Testis (tissue), 2 donors: ENCODE measurements at regions not wholly inside any gene's neighbourhood (a gene's known extent, or its start where the extent isn't known, plus 50 kb on each side); places are given as distances from the start of the nearest gene placed in this dataset.

ENCODE experiments used
- DNase-seq: peaks from one replicate; pipeline ENCODE4 v3.0.0-alpha.2; 2019
- H3K27ac ChIP-seq, 2 donors: fragments of 200-600 bp; sonication (generic); one replicate each; pipeline ENCODE4 v1.5.1; 2019
- H3K27me3 ChIP-seq: fragments of 200-600 bp; sonication (generic); one replicate; pipeline ENCODE4 v1.5.1; 2019
- H3K36me3 ChIP-seq: fragments of 200-600 bp; sonication (generic); one replicate; pipeline ENCODE4 v1.5.1; 2017; ENCODE audit warnings: low read depth; ENCODE audit errors: missing control alignments
- H3K4me1 ChIP-seq: fragments of 200-600 bp; sonication (generic); one replicate; pipeline ENCODE4 v1.5.1; 2019
- H3K4me3 ChIP-seq, 2 donors: fragments of 200-600 bp; sonication (generic); one replicate each; pipeline ENCODE4 v1.5.1; 2017 to 2019
- H3K9me3 ChIP-seq: fragments of 200-600 bp; sonication (generic); one replicate; pipeline ENCODE4 v1.5.1; 2017
- POLR2A ChIP-seq: fragments of 450-650 bp; IDR thresholded peaks from one replicate; pipeline ENCODE4 v1.6.1; 2017; ENCODE audit warnings: antibody characterized with exemption, mild to moderate bottlenecking, moderate library complexity
- WGBS, 2 donors: methylation state at CpG; one replicate each; pipeline ENCODE4 v1.1.5; 2018; 5-methylcytosine and 5-hydroxymethylcytosine counted together
- intact Hi-C: fragments of 100-400 bp; cut with DNase I; formaldehyde crosslinking; loops from one replicate; pipeline ENCODE4 v1.15.1; 2023; ENCODE audit warnings: low total_unique reads
- TF ChIP-seq, protein P1 (sequence below), 3 experiments: fragments of 450-650 bp in 2 of 3; fragments of 200-600 bp in 1 of 3; sonication (generic) in 1 of 3; IDR thresholded peaks; one replicate each; pipeline ENCODE4 v1.5.1; 2016 to 2019; ENCODE audit warnings: antibody characterized with exemption in 3 of 3, mild to moderate bottlenecking in 2 of 3, moderate library complexity in 1 of 3

DNA sequence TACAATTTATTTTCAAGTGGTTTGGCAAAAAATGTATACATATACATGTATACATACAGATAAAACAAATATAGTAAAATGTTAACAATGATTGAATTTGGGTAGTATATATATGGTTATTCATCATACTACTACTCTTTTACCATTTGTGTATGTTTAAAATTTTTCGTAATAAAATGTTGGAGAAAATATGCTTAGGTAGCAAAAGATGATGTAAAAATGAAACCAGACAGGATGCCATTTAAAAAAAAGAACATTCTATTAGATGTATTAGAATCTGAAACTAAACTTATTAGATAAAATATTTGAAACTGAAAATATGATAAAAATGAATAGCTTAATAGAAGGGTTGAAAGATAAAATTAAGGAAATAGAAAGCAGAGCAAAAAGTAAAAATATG is 144.9 kb upstream of the FER start:
- Histone ChIP-seq H3K4me1 (no peaks in the 10 kb centered on the region), H3K27me3 (no peaks in the 10 kb centered on the region), H3K27ac (no peak overlapping the region), H3K9me3 (no peaks in the 10 kb centered on the region), H3K4me3 (no peak overlapping the region), H3K36me3 (no peaks in the 10 kb centered on the region)
- TF ChIP-seq, protein P1, sequence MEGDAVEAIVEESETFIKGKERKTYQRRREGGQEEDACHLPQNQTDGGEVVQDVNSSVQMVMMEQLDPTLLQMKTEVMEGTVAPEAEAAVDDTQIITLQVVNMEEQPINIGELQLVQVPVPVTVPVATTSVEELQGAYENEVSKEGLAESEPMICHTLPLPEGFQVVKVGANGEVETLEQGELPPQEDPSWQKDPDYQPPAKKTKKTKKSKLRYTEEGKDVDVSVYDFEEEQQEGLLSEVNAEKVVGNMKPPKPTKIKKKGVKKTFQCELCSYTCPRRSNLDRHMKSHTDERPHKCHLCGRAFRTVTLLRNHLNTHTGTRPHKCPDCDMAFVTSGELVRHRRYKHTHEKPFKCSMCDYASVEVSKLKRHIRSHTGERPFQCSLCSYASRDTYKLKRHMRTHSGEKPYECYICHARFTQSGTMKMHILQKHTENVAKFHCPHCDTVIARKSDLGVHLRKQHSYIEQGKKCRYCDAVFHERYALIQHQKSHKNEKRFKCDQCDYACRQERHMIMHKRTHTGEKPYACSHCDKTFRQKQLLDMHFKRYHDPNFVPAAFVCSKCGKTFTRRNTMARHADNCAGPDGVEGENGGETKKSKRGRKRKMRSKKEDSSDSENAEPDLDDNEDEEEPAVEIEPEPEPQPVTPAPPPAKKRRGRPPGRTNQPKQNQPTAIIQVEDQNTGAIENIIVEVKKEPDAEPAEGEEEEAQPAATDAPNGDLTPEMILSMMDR (IDR thresholded peaks at IDR 0.05), result no peak
- TF ChIP-seq POLR2A, result no peak
- DNase-seq, result no peak
- WGBS, 2 donors, result 37 to 78% methylated on average over 1 of the region's 1 CpG
- intact Hi-C loops, result no loop called here

DNA sequence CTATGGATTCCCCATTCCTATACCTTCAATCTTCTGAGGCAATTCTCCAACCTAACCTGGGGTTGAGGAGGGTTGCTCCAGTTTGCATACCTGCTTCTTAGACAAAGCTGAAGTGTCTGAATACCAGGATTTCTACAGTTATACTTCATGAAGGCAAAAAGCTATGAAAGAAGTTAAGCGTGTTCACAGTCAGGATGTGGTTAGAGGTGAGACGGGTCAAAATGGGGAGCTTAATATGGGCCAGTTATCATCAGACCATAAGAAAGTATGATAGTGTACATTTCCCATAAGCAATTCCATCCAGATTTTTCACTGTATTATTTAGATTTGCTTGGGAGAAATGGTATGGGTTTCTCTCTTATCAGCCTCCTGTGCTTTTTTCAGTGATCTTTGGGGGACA is 156.9 kb upstream of the FER start:
- WGBS, 2 donors, result 82 to 93% methylated on average over 2 of the region's 2 CpGs

DNA sequence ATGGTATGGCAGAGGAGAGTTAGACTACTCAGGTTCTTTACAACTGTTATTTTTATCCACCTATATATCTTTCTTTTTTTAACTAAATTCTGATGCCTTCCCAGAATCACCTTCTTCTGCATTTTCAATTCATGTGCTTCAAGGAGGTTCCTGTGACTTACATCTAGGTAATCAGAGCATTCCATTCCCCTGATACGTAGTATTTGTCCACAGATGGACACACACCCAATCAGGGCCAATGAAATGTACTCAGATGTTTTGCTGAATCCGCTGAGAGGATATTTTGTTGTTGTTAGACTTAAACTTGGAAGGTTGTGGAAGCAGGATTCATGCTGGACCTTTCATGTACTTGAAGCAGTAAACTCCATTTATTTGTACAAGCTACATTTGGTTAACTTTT is 159.4 kb upstream of the FER start:
- no peak overlapping the region for H3K4me3 ChIP-seq
- intact Hi-C loops, result no loop called here
- no peaks in the 10 kb centered on the region for H3K4me1 ChIP-seq
- H3K36me3 ChIP-seq, result no peaks in the 10 kb centered on the region
- H3K27ac ChIP-seq, result no peak overlapping the region
- H3K27me3 ChIP-seq, result no peaks in the 10 kb centered on the region
- TF ChIP-seq, protein P1 (IDR thresholded peaks at IDR 0.05), result no peak
- no peak for TF ChIP-seq POLR2A
- DNase-seq, result no peak
- WGBS, 2 donors, result 92 to 98% methylated on average over 2 of the region's 2 CpGs
- H3K9me3 ChIP-seq, result no peaks in the 10 kb centered on the region

More for the DNA sequence above, 156.9 kb upstream of the FER start:
- no peaks in the 10 kb centered on the region for H3K9me3 ChIP-seq
- intact Hi-C loops, result no loop called here
- no peak overlapping the region for H3K4me3 ChIP-seq
- no peak overlapping the region for H3K27ac ChIP-seq
- no peak for DNase-seq
- H3K27me3 ChIP-seq, result no peaks in the 10 kb centered on the region
- TF ChIP-seq POLR2A, result no peak
- TF ChIP-seq, protein P1 (IDR thresholded peaks at IDR 0.05), result no peak
- H3K36me3 ChIP-seq, result no peaks in the 10 kb centered on the region
- H3K4me1 ChIP-seq, result no peaks in the 10 kb centered on the region

DNA sequence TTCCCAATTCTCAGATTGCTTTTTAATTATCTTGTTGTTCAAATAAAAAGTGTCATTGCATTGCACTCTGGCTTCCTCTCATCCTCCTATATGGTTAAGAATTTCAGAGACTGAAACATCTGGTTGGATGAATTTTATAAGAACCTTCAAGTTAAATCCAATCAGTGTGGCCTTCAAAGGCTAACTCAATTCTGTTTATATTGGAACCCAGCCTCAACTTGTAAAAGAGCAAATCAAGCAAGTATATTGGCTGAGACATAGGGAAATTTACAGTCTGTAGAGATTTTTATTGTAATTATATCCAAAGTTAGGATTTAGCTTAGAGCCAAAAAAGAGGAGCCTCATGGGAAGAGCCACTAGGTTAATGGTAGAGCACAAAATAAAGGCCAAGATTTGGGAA is 159.9 kb upstream of the FER start:
- Histone ChIP-seq H3K27ac (no peak overlapping the region), H3K9me3 (no peaks in the 10 kb centered on the region), H3K27me3 (no peaks in the 10 kb centered on the region), H3K4me1 (no peaks in the 10 kb centered on the region), H3K4me3 (no peak overlapping the region), H3K36me3 (no peaks in the 10 kb centered on the region)
- intact Hi-C loops, result no loop called here
- TF ChIP-seq, protein P1 (IDR thresholded peaks at IDR 0.05), result no peak
- no peak for TF ChIP-seq POLR2A
- no peak for DNase-seq

DNA sequence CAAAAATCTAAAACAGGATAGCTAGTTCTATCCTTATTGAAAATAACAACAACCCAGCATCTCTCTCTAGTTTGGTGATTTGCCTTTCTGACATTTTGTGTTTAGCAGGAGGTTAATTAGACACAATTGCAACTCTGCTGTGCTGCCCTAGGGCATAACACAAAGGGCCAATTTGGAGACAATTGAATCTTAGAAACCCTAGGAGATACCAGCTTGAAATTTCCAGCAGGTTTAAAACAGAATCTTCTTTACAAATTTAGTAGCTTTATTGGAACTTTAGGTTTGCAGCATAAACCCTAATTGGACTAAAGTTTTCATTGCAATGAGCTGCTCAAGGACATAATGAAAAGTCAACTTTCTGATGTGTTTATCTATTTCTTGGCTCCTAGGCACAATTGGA is 166.7 kb upstream of the FER start:
- no peaks in the 10 kb centered on the region for H3K9me3 ChIP-seq
- H3K4me3 ChIP-seq, result no peak overlapping the region
- no peak overlapping the region for H3K27ac ChIP-seq
- H3K27me3 ChIP-seq, result no peaks in the 10 kb centered on the region
- TF ChIP-seq, protein P1 (IDR thresholded peaks at IDR 0.05), result no peak
- no peak for TF ChIP-seq POLR2A
- H3K4me1 ChIP-seq, result no peaks in the 10 kb centered on the region
- intact Hi-C loops, result no loop called here
- DNase-seq, result no peak
- no peaks in the 10 kb centered on the region for H3K36me3 ChIP-seq
